CD8-positive, alpha-beta memory T cell (primary cell): ENCODE measurements at regions not wholly inside any gene's neighbourhood (a gene's known extent, or its start where the extent isn't known, plus 50 kb on each side); places are given as distances from the start of the nearest gene placed in this dataset.

Experiments
- CTCF ChIA-PET: fragments of 350-600 bp; sonication (Branson Sonifier 250); formaldehyde crosslinking; loops from one replicate; lab custom pipeline; 2021; ENCODE audit warnings: antibody characterized with exemption; lab: Charles Lee
- POLR2A ChIA-PET: fragments of 350-600 bp; sonication (Branson Sonifier 250); formaldehyde crosslinking; loops from one replicate; lab custom pipeline; 2021; ENCODE audit warnings: antibody characterized with exemption; lab: Charles Lee
- DNase-seq, 5 donors: peaks; one replicate each; pipeline versions ENCODE4 v3.0.0 to v3.0.0-alpha.2; 2020 to 2022; ENCODE audit warnings: mixed read lengths in 1 of 5
- H3K27ac ChIP-seq: one replicate; pipeline ENCODE4 v1.7.0; 2013; ENCODE audit warnings: low read depth, mild to moderate bottlenecking, low read length, moderate library complexity
- H3K27me3 ChIP-seq: 2 replicates; pipeline ENCODE4 v1.7.0; 2013; ENCODE audit warnings: low read length, mild to moderate bottlenecking; ENCODE audit not compliant: insufficient read depth, poor library complexity, severe bottlenecking
- H3K36me3 ChIP-seq: 2 replicates; pipeline ENCODE4 v1.7.0; 2013; ENCODE audit warnings: mild to moderate bottlenecking, low read length, moderate library complexity; ENCODE audit not compliant: insufficient read depth
- H3K4me1 ChIP-seq: 2 replicates; pipeline ENCODE4 v1.7.0; 2013; ENCODE audit warnings: mild to moderate bottlenecking, low read length, moderate library complexity; ENCODE audit not compliant: insufficient read depth
- H3K4me3 ChIP-seq: 2 replicates; pipeline ENCODE4 v1.7.0; 2013; ENCODE audit warnings: mild to moderate bottlenecking, low read length
- H3K9me3 ChIP-seq: 2 replicates; pipeline ENCODE4 v1.7.0; 2013; ENCODE audit warnings: mild to moderate bottlenecking, low read length
- H3K27ac Mint-ChIP-seq, 8 donors: one replicate each; pipeline ENCODE4 v1.8.0; 2020 to 2021; ENCODE audit warnings: mixed read lengths in 8 of 8, mild to moderate bottlenecking in 6 of 8, inconsistent platforms in 3 of 8, moderate library complexity in 3 of 8
- H3K27me3 Mint-ChIP-seq, 2 donors: one replicate each; pipeline ENCODE4 v1.8.0; 2020 to 2021; ENCODE audit warnings: mixed read lengths in 2 of 2, mild to moderate bottlenecking in 1 of 2, moderate library complexity in 1 of 2
- H3K36me3 Mint-ChIP-seq, 3 donors: one replicate each; pipeline ENCODE4 v1.8.0; 2020 to 2021; ENCODE audit warnings: mixed read lengths in 3 of 3, inconsistent platforms in 1 of 3, mild to moderate bottlenecking in 1 of 3
- H3K4me1 Mint-ChIP-seq, 3 donors: one replicate each; pipeline ENCODE4 v1.8.0; 2020 to 2021; ENCODE audit warnings: mixed read lengths in 3 of 3, inconsistent platforms in 1 of 3, mild to moderate bottlenecking in 1 of 3
- H3K4me3 Mint-ChIP-seq, 7 donors: one replicate each; pipeline ENCODE4 v1.8.0; 2020 to 2021; ENCODE audit warnings: mixed read lengths in 7 of 7, mild to moderate bottlenecking in 6 of 7, moderate library complexity in 4 of 7, inconsistent platforms in 2 of 7
- H3K9me3 Mint-ChIP-seq, 5 donors: one replicate each; pipeline ENCODE4 v1.8.0; 2020 to 2022; ENCODE audit warnings: mixed read lengths in 5 of 5, mild to moderate bottlenecking in 3 of 5, moderate library complexity in 2 of 5, inconsistent platforms in 1 of 5

DNA sequence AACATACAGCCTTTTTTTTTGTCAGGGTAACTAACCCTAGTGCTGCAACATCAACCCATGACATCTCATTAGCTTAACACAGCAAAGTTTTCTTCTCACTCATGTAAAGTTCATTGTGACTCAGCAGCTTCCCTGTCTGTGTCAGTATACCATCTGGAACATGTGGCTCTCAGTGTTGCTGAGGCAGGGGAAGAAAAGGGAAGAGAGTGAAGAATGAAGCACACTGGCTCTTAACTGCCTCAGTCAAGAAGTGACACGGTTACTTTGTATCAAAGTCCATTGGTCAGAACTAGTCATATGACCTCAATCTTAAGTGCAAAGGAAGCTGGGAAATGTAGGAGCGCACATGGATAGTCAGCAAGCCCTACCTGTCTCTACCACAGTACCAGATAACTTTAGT lies 185.0 kb upstream of the ELL2 start:
- no peak for DNase-seq
- H3K27me3 ChIP-seq = no peaks in the 10 kb centered on the region
- H3K4me1 Mint-ChIP-seq = no peaks in the 10 kb centered on the region
- no peak overlapping the region for H3K27ac Mint-ChIP-seq
- no peak overlapping the region for H3K4me3 Mint-ChIP-seq
- H3K27ac ChIP-seq = no peak overlapping the region
- H3K36me3 ChIP-seq = no peaks in the 10 kb centered on the region
- no peaks in the 10 kb centered on the region for H3K9me3 ChIP-seq
- H3K4me1 ChIP-seq = no peaks in the 10 kb centered on the region
- POLR2A ChIA-PET = no interaction called here
- H3K4me3 ChIP-seq = no peak overlapping the region
- no peaks in the 10 kb centered on the region for H3K9me3 Mint-ChIP-seq
- peaks cover under 1 to 7% of the 10 kb centered on the region in 2 donors for H3K27me3 Mint-ChIP-seq
- no peaks in the 10 kb centered on the region for H3K36me3 Mint-ChIP-seq
- CTCF ChIA-PET = no interaction called here

DNA sequence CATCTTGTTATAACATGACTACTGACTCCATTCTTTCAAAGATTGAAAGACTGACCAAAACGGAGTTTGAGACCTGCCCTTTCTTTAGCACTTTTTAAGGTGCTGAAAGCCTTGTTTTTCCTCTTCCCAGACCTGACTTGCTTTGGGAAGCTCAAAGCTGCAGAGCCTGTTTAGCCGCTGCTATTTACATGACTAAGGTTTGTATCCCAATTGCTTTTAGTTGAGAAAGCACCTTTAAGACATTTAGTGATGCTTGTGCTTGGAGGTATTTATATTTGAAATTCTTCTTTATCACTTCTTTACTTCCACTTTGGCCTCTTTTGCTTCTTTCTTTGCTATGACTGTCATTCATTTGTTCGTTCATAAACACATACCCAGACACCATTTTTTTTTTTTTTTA lies 182.6 kb upstream of the ELL2 start:
- Mint-ChIP-seq H3K36me3 (no peaks in the 10 kb centered on the region), H3K4me3 (no peak overlapping the region), H3K27me3 (peaks cover 4 to 15% of the 10 kb centered on the region in 2 donors), H3K27ac (no peak overlapping the region), H3K4me1 (no peaks in the 10 kb centered on the region), H3K9me3 (no peaks in the 10 kb centered on the region)
- Histone ChIP-seq H3K27me3 (no peaks in the 10 kb centered on the region), H3K36me3 (no peaks in the 10 kb centered on the region), H3K27ac (no peak overlapping the region), H3K4me1 (no peaks in the 10 kb centered on the region), H3K9me3 (no peaks in the 10 kb centered on the region), H3K4me3 (no peak overlapping the region)
- POLR2A ChIA-PET = no interaction called here
- CTCF ChIA-PET = no interaction called here
- DNase-seq = no peak

DNA sequence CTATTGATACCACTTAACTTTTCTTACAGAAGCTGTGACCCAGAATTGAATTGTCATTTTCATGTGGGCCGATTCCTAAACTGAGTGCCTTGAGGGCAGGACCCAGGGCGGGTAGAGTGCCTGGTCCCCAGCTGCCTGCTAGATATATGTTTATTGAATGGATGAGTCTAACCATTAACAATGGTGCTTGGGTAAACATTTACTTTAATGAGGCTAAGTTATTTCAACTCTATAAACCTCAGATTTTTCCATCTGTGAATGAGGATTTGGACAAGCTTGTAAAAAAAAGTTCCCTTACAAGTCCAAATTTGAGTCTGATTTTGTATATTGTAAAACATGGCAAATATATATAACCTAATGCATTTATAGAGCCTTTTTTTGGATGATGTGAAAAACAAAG lies 181.8 kb upstream of the ELL2 start:
- DNase-seq = no peak
- Histone ChIP-seq H3K9me3 (no peaks in the 10 kb centered on the region), H3K4me3 (no peak overlapping the region), H3K4me1 (no peaks in the 10 kb centered on the region), H3K27ac (no peak overlapping the region), H3K27me3 (no peaks in the 10 kb centered on the region), H3K36me3 (no peaks in the 10 kb centered on the region)
- POLR2A ChIA-PET = no interaction called here
- H3K4me1 Mint-ChIP-seq = no peaks in the 10 kb centered on the region
- CTCF ChIA-PET = no interaction called here
- H3K36me3 Mint-ChIP-seq = no peaks in the 10 kb centered on the region
- no peak overlapping the region for H3K4me3 Mint-ChIP-seq
- H3K27ac Mint-ChIP-seq = no peak overlapping the region
- peaks cover 2 to 15% of the 10 kb centered on the region in 2 donors for H3K27me3 Mint-ChIP-seq
- no peaks in the 10 kb centered on the region for H3K9me3 Mint-ChIP-seq

DNA sequence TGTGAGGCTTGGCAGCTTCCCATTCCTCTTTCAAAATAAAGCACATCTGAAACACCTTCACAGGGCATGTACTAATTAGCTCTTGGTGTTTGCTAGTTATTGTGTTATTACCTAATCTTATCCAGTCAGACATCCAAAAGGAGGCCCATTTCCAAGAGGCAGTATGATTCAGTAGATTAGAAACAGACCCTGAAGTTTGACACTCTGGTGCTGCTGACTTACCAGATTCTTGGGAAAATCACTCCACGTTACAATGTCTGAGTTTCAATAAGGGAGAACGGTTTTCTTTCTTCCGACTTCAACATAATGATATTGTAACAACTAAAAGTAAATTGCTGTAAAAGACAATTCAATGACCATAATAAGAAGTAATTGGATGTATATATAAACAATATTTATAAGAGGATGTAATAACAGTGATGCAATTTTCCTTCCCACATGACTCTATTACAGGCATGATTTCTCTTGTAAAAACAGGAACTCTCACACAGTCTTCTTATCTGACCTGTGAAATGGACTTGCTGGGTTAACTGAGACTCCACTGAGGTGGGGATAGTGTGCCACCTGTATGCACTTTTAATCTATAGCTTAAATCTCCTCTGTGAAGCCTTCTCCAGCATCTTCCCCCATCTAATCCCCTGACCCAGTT lies 181.3 kb upstream of the ELL2 start:
- no peaks in the 10 kb centered on the region for H3K27me3 ChIP-seq
- no peaks in the 10 kb centered on the region for H3K9me3 ChIP-seq
- H3K4me3 Mint-ChIP-seq = no peak overlapping the region
- no peaks in the 10 kb centered on the region for H3K36me3 Mint-ChIP-seq
- no peaks in the 10 kb centered on the region for H3K4me1 ChIP-seq
- no peak for DNase-seq
- H3K4me3 ChIP-seq = no peak overlapping the region
- no peak overlapping the region for H3K27ac ChIP-seq
- H3K4me1 Mint-ChIP-seq = no peaks in the 10 kb centered on the region
- CTCF ChIA-PET = no interaction called here
- no peaks in the 10 kb centered on the region for H3K9me3 Mint-ChIP-seq
- no peaks in the 10 kb centered on the region for H3K36me3 ChIP-seq
- POLR2A ChIA-PET = no interaction called here
- no peak overlapping the region for H3K27ac Mint-ChIP-seq
- H3K27me3 Mint-ChIP-seq = peaks cover 2 to 15% of the 10 kb centered on the region in 2 donors

DNA sequence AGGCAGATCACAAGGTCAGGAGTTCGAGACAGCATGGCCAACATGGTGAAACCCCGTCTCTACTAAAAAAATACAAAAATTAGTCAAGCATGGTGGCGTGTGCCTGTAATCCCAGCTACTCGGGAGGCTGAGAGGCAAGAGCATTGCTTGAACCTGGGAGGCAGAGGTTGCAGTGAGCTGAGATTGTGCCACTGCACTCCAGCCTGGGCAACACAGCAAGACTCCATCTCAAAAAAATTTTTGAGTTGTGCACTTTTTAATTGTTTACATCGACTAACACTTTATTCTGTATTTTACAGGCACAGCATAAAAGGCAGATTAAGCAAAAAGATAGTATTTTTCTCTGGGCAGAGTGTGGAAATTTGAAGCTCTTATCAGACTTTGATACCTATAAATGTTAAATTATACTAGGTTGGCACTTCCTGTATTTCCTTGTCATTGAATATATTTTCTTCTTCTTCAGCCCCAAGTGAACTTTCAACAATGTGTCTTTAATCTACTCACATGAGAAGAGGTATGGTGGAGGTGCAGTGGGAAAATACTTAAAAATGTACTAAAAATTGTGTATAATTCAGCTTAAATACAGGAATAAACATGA lies 180.6 kb upstream of the ELL2 start:
- H3K4me3 Mint-ChIP-seq = no peak overlapping the region
- no peaks in the 10 kb centered on the region for H3K36me3 Mint-ChIP-seq
- Histone ChIP-seq H3K9me3 (no peaks in the 10 kb centered on the region), H3K4me1 (no peaks in the 10 kb centered on the region), H3K27ac (no peak overlapping the region), H3K4me3 (no peak overlapping the region), H3K36me3 (no peaks in the 10 kb centered on the region), H3K27me3 (no peaks in the 10 kb centered on the region)
- H3K9me3 Mint-ChIP-seq = no peaks in the 10 kb centered on the region
- ChIA-PET POLR2A (no interaction called here), CTCF (no interaction called here)
- H3K27me3 Mint-ChIP-seq = peaks cover 2 to 15% of the 10 kb centered on the region in 2 donors
- H3K4me1 Mint-ChIP-seq = no peaks in the 10 kb centered on the region
- H3K27ac Mint-ChIP-seq = no peak overlapping the region
- DNase-seq = no peak

DNA sequence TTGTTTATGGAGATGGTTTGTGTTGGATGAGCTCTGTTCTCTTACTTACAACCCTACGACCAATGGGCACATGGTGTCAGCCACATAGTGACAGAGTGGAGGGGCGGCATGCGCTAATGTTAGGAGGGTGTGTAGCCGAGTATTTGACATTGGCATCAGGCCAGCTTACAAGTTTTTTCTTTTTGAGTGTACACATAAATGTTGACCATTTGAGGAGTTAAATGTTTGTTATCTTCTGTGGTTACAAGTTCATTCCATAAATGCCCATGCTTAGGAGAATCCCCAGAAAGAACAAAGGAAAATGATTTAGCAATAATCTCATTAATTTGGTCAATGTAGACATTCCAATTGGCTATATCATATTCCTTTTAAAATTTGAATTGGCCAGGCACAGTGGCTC lies 180.1 kb upstream of the ELL2 start:
- Histone ChIP-seq H3K27me3 (no peaks in the 10 kb centered on the region), H3K36me3 (no peaks in the 10 kb centered on the region), H3K4me1 (no peaks in the 10 kb centered on the region), H3K9me3 (no peaks in the 10 kb centered on the region), H3K4me3 (no peak overlapping the region), H3K27ac (no peak overlapping the region)
- ChIA-PET CTCF (no interaction called here), POLR2A (no interaction called here)
- no peaks in the 10 kb centered on the region for H3K36me3 Mint-ChIP-seq
- H3K27me3 Mint-ChIP-seq = peaks cover 2 to 15% of the 10 kb centered on the region in 2 donors
- no peaks in the 10 kb centered on the region for H3K9me3 Mint-ChIP-seq
- no peak for DNase-seq
- H3K4me3 Mint-ChIP-seq = no peak overlapping the region
- no peak overlapping the region for H3K27ac Mint-ChIP-seq
- no peaks in the 10 kb centered on the region for H3K4me1 Mint-ChIP-seq

DNA sequence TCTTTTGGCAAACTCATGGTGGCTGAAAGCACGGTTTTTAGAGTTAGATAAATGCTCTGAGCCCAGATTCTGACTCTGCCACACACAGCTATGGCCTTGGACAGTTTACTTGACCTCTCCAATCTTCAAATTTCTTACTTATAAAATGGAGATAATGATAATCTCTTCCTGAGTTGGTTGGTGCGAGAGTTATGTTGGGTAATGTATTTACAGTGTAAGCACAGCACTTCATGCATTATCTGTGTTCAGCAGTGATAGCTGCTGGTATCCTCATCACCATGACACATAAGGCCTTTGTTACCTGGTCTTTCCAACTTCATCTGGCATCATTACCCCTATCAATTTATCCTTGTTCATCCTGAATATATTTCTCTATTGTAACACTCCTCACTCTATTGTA lies 178.8 kb upstream of the ELL2 start:
- Mint-ChIP-seq H3K27me3 (peaks cover 2 to 15% of the 10 kb centered on the region in 2 donors), H3K9me3 (peaks cover 0 to 1% (median 0%) of the 10 kb centered on the region in 5 donors), H3K4me3 (no peak overlapping the region), H3K27ac (no peak overlapping the region), H3K36me3 (no peaks in the 10 kb centered on the region), H3K4me1 (no peaks in the 10 kb centered on the region)
- Histone ChIP-seq H3K4me1 (no peaks in the 10 kb centered on the region), H3K27me3 (no peaks in the 10 kb centered on the region), H3K27ac (no peak overlapping the region), H3K36me3 (no peaks in the 10 kb centered on the region), H3K9me3 (no peaks in the 10 kb centered on the region), H3K4me3 (no peak overlapping the region)
- ChIA-PET CTCF (no interaction called here), POLR2A (no interaction called here)
- no peak for DNase-seq

DNA sequence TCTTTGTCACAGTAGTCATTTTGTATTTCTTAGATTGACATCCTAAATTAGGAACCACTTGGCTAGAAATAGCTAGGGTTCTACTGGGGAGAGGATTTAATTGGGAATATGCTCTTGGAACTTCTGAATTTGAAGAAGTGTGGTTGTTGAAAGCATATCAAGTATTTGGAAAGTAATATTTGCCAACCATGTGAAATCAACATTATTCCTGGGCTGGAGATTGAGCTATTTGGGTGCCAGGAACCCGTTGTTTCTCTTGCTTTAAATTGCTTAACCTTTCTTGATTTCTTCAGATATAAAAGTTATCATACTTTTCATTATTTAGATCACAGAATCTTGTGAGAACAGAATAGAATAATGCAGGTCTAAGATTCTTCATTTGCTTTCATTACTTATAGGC lies 178.4 kb upstream of the ELL2 start:
- H3K36me3 Mint-ChIP-seq = no peaks in the 10 kb centered on the region

More for the DNA sequence above, 178.4 kb upstream of the ELL2 start:
- ChIA-PET POLR2A (no interaction called here), CTCF (no interaction called here)
- Mint-ChIP-seq H3K9me3 (peaks cover 0 to 1% (median 0%) of the 10 kb centered on the region in 5 donors), H3K27ac (no peak overlapping the region), H3K4me1 (no peaks in the 10 kb centered on the region), H3K27me3 (peaks cover 2 to 15% of the 10 kb centered on the region in 2 donors), H3K4me3 (no peak overlapping the region)
- Histone ChIP-seq H3K4me1 (no peaks in the 10 kb centered on the region), H3K27ac (no peak overlapping the region), H3K27me3 (no peaks in the 10 kb centered on the region), H3K4me3 (no peak overlapping the region), H3K36me3 (no peaks in the 10 kb centered on the region), H3K9me3 (no peaks in the 10 kb centered on the region)
- no peak for DNase-seq
